ENCODE measurements at regions not wholly inside any gene's neighbourhood (a gene's known extent, or its start where the extent isn't known, plus 50 kb on each side); places are given as distances from the start of the nearest gene placed in this dataset.

DNA sequence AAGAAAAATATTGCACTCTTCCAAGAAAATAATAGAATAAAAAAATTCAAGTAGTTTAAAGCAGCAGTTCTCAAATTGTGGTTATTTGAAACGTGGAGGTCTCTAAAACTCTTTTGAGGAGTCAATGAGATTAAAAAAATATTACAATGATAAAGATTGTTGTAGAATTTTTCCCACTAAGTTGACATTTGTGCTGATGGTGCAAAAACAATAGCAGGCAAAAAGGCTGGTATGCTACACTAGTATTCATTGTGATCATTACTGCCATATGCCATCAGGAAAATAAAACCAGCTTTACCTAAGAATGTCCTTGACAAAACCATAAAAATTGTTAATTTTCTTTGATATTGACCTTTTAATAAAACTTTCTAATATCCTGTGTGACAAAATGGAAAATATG lies 505.2 kb upstream of the ANO5 start:
- TF ChIP-seq POLR2A (IDR thresholded peaks at IDR 0.05): no peak
- TF ChIP-seq, protein P1, sequence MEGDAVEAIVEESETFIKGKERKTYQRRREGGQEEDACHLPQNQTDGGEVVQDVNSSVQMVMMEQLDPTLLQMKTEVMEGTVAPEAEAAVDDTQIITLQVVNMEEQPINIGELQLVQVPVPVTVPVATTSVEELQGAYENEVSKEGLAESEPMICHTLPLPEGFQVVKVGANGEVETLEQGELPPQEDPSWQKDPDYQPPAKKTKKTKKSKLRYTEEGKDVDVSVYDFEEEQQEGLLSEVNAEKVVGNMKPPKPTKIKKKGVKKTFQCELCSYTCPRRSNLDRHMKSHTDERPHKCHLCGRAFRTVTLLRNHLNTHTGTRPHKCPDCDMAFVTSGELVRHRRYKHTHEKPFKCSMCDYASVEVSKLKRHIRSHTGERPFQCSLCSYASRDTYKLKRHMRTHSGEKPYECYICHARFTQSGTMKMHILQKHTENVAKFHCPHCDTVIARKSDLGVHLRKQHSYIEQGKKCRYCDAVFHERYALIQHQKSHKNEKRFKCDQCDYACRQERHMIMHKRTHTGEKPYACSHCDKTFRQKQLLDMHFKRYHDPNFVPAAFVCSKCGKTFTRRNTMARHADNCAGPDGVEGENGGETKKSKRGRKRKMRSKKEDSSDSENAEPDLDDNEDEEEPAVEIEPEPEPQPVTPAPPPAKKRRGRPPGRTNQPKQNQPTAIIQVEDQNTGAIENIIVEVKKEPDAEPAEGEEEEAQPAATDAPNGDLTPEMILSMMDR (IDR thresholded peaks at IDR 0.05): no peak
- TF ChIP-seq POLR2AphosphoS5 (IDR thresholded peaks at IDR 0.05): no peak
